GM20431 (cell line): ENCODE measurements at regions not wholly inside any gene's neighbourhood (a gene's known extent, or its start where the extent isn't known, plus 50 kb on each side); places are given as distances from the start of the nearest gene placed in this dataset.

ENCODE experiments used
- in situ Hi-C: fragments of 300-500 bp; cut with MseI, MboI; formaldehyde crosslinking; loops from one replicate; pipeline ENCODE4 v1.15.0; 2020; ENCODE audit warnings: low sequenced_read_pairs; ENCODE audit not compliant: unreplicated experiment

DNA sequence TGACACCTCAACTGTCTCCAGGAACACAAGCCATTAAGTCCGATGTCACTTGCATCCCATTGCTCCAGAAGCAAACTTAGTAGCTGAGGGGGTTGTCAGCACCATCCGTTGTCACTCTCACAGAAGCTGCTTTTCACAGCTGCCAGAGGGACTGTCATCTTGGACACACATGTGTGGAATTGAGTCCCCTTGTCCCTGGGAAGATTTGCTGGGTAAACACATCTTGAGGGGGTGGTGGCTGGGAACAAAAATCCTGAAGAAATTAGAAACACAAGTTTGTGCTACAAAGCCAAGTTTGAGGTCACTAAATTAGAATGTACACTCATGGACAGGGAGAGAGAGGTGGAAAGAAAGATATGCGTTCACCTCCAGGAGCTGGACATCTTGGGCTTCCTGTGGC lies 55.2 kb upstream of the ADRA1B start:
- in situ Hi-C loops: no loop called here

DNA sequence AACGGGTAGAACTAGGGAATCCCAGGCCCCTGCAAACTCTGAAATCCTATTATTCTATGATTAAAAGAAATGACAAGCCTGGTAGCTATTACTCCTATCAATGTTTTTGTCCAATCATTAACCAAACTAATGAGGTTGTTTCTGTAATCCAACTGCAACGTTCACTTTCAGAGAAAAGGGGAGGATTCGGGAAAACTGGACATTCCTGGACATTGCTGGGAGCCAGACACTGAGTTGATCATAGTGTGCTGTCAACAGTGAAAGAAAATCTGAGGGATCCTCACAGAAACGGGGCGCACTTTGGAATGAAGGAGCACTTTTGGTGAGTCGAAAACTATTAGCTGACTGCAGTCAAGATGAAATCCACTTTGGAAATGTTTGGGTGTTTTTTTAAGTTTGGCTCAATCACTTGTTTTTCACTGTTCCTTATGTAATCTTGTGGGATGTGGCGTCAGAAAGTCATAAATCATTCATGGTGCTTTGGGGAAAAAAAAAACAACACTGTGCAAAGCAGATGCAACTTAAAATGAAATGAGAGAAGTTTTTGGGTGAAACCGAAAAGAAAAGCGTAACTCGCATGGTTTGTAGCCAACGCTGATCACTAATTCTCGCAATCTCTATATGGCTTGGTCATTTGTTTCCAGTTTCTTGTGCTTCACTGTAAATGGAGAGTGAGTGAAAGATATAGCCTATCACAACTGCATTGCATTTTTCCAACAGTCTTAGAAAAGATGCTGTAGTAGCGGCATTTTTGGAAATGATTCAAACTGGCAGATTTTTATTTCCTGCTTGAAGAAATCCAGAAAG lies 51.2 kb upstream of the ADRA1B start:
- in situ Hi-C loops: no loop called here

DNA sequence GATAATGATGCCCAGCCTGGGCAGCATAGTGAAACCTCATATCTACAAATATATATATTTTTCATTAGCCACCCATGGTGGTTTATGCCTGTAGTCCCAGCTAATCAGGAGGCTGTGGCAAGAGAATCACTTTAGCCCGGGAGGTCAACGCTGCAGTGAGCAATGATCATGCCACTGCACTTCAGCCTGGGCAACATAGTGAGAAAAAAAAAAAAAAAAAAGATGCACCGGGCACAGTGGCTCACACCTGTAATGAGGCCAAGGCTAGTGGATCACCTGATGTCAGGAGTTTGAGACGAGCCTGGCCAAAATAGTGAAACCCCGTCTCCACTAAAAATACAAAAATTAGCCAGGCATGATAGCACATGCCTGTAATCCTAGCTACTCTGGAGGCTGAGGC lies 50.2 kb upstream of the ADRA1B start:
- in situ Hi-C loops: no loop called here
